Body of pancreas (tissue), 4 donors: ENCODE measurements at regions not wholly inside any gene's neighbourhood (a gene's known extent, or its start where the extent isn't known, plus 50 kb on each side); places are given as distances from the start of the nearest gene placed in this dataset.

Source experiments
- ATAC-seq: fragments of 150-250 bp; one replicate; pipeline ENCODE4 v1.9.1; 2016
- DNase-seq, 4 donors: peaks; one replicate each; pipeline ENCODE4 v3.0.0-alpha.2; 2019
- H3K27ac ChIP-seq, 4 donors: fragments of 200-600 bp; sonication (generic); 1 replicate in 3 of 4; 2 replicates in 1 of 4; pipeline versions ENCODE4 v1.5.1 to v1.6.1; 2016 to 2019; ENCODE audit warnings: mild to moderate bottlenecking in 1 of 4, mixed read lengths in 1 of 4, moderate library complexity in 1 of 4
- H3K27me3 ChIP-seq, 2 donors: fragments of 200-600 bp; sonication (generic); one replicate each; pipeline ENCODE4 v1.6.0; 2016; ENCODE audit warnings: mild to moderate bottlenecking in 1 of 2
- H3K36me3 ChIP-seq, 2 donors: fragments of 200-600 bp; sonication (generic); replicated peaks in 1 of 2; 2 replicates each; pipeline ENCODE4 v1.5.1; 2016; ENCODE audit warnings: low read depth in 2 of 2; ENCODE audit not compliant: insufficient read depth in 1 of 2
- H3K4me1 ChIP-seq: fragments of 200-600 bp; sonication (generic); one replicate; pipeline ENCODE4 v1.6.0; 2016
- H3K4me3 ChIP-seq, 2 donors: fragments of 200-600 bp; sonication (generic); 1 replicate in 1 of 2; 2 replicates in 1 of 2; pipeline ENCODE4 v1.5.1; 2016 to 2019
- H3K9me3 ChIP-seq, 3 donors: fragments of 200-600 bp; sonication (generic); 1 replicate in 2 of 3; 2 replicates in 1 of 3; pipeline ENCODE4 v1.5.1; 2016
- CTCF ChIP-seq, 7 experiments: fragments of 450-650 bp in 4 of 7; fragments of 200-600 bp in 3 of 7; sonication (generic) in 3 of 7; IDR thresholded peaks; one replicate each; pipeline ENCODE4 v1.5.1; 2016 to 2019; ENCODE audit warnings: antibody characterized with exemption in 7 of 7
- POLR2A ChIP-seq, 3 donors: fragments of 450-650 bp; IDR thresholded peaks; one replicate each; pipeline ENCODE4 v1.6.1; 2016; ENCODE audit warnings: antibody characterized with exemption in 3 of 3, mild to moderate bottlenecking in 2 of 3
- WGBS, 2 donors: methylation state at CpG; one replicate each; pipeline ENCODE4 v1.1.5; 2017; 5-methylcytosine and 5-hydroxymethylcytosine counted together
- intact Hi-C: fragments of 100-400 bp; cut with DNase I; formaldehyde crosslinking; loops from one replicate; pipeline ENCODE4 v1.15.1; 2023

GRCh38 chr3:117355566-117355965 lies 646.0 kb downstream of the TUSC7 start:
- DNase-seq (peak; percentile 13 to 58 (median 32)), ATAC-seq (peak; percentile 48)
- H3K4me3 ChIP-seq: no peak overlapping the region
- no peaks in the 10 kb centered on the region for H3K4me1 ChIP-seq
- intact Hi-C loops: no loop called here
- H3K27me3 ChIP-seq: no peaks in the 10 kb centered on the region
- no peaks in the 10 kb centered on the region for H3K9me3 ChIP-seq
- H3K36me3 ChIP-seq: no peaks in the 10 kb centered on the region
- TF ChIP-seq CTCF (IDR thresholded peaks at IDR 0.05) (peak in 6 of 7 experiments; percentile 30 to 76 (median 56)), POLR2A (IDR thresholded peaks at IDR 0.05) (no peak)
- no peak overlapping the region for H3K27ac ChIP-seq
- WGBS, 2 donors: 62 to 69% methylated on average over 4 of the region's 4 CpGs

GRCh38 chr3:117356091-117356705 lies 646.6 kb downstream of the TUSC7 start:
- TF ChIP-seq POLR2A (IDR thresholded peaks at IDR 0.05): no peak
- TF ChIP-seq CTCF (IDR thresholded peaks at IDR 0.05): no peak
- DNase-seq (no peak), ATAC-seq (no peak)
- H3K36me3 ChIP-seq: no peaks in the 10 kb centered on the region
- no peak overlapping the region for H3K4me3 ChIP-seq
- no peaks in the 10 kb centered on the region for H3K9me3 ChIP-seq
- no peaks in the 10 kb centered on the region for H3K4me1 ChIP-seq
- WGBS, 2 donors: 51 to 60% methylated on average over 4 of the region's 4 CpGs
- H3K27ac ChIP-seq: no peak overlapping the region
- no peaks in the 10 kb centered on the region for H3K27me3 ChIP-seq
- intact Hi-C loops: no loop called here

- H3K9me3 ChIP-seq: no peaks in the 10 kb centered on the region
- WGBS, 2 donors: 93 to 95% methylated on average over 8 to 10 of the region's 10 CpGs
- DNase-seq (no peak), ATAC-seq (no peak)
- intact Hi-C loops: no loop called here
- no peaks in the 10 kb centered on the region for H3K27me3 ChIP-seq
- no peaks in the 10 kb centered on the region for H3K4me1 ChIP-seq
- H3K36me3 ChIP-seq: no peaks in the 10 kb centered on the region
- TF ChIP-seq POLR2A (IDR thresholded peaks at IDR 0.05): no peak
- TF ChIP-seq CTCF (IDR thresholded peaks at IDR 0.05): no peak
- H3K4me3 ChIP-seq: no peak overlapping the region
- no peak overlapping the region for H3K27ac ChIP-seq
Observed at GRCh38 chr3:117358717-117359314, 649.2 kb downstream of the TUSC7 start.

DNA sequence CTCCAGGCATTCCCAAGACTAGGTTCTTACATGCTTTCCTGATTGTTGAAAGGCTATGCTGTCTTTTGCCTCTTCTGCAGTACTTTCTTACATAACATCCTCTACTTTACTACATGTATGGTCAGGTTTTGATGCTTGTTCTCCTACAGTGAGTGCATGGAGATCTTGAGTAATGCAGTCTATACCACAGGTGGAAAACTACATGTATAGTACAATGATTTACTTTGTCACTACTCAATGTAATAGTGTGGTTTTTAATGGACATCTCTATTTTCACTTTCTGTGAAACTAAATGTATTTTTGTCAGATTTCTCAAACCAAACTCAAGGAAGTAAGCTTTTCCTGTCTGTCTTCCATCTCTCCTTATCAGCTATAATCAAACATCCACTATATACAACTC lies 657.0 kb downstream of the TUSC7 start:
- H3K9me3 ChIP-seq: no peaks in the 10 kb centered on the region
- no peaks in the 10 kb centered on the region for H3K36me3 ChIP-seq
- H3K27me3 ChIP-seq: no peaks in the 10 kb centered on the region
- no peak overlapping the region for H3K27ac ChIP-seq
- no peaks in the 10 kb centered on the region for H3K4me1 ChIP-seq
- intact Hi-C loops: no loop called here
- DNase-seq: no peak
- no peak overlapping the region for H3K4me3 ChIP-seq
- TF ChIP-seq CTCF (IDR thresholded peaks at IDR 0.05): no peak
- TF ChIP-seq POLR2A (IDR thresholded peaks at IDR 0.05): no peak
- no peak for ATAC-seq

GRCh38 chr3:117367861-117368260 lies 658.3 kb downstream of the TUSC7 start:
- Histone ChIP-seq H3K36me3 (no peaks in the 10 kb centered on the region), H3K27ac (no peak overlapping the region), H3K4me1 (no peaks in the 10 kb centered on the region), H3K9me3 (no peaks in the 10 kb centered on the region), H3K27me3 (no peaks in the 10 kb centered on the region), H3K4me3 (no peak overlapping the region)
- ATAC-seq: no peak
- TF ChIP-seq CTCF (IDR thresholded peaks at IDR 0.05): no peak
- TF ChIP-seq POLR2A (IDR thresholded peaks at IDR 0.05): no peak
- 90 to 94% methylated on average over 3 of the region's 3 CpGs for WGBS, 2 donors
- no peak for DNase-seq
- intact Hi-C loops: no loop called here
